ENCODE measurements at regions not wholly inside any gene's neighbourhood (a gene's known extent, or its start where the extent isn't known, plus 50 kb on each side); places are given as distances from the start of the nearest gene placed in this dataset.

DNA sequence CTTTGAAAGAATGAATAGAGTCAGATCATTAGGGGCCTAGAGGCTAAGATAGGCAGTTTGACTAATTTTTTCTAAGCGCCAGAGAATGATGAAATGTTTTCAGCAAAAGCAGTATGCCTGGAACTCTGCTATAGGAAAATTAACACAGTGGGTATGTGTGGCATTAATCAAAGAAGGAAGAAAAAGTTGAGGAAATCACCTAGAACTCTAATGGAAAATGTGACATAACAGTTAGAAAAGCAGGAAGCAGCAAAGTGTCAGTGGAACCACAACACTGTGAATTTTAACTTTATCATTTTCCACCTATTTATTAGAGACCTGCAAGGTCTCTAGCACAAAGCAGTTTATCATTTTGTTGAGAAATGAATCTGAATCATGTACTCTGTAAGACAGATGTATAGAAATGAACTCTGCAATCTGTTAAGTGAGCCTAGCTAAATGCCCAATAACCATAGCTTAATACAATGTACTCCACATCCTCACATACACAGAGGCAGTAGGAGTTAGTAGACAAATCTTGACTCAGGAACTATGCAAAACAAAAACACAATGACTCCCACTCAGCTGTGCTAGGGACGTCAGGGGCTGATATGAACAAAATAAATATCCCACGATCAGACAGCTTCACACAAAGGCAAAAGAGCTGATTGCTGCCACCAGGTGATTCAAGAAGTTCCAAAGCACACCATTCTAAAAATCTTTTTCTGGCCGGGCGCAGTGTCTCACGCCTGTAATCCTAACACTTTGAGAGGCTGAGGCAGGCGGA is 500.7 kb upstream of the NFIA start:
- Histone ChIP-seq H3K9me3 (peaks cover 6% of the 10 kb centered on the region in 2 donors), H3K4me3 (no peak overlapping the region), H3K27me3 (no peaks in the 10 kb centered on the region), H3K4me1 (no peaks in the 10 kb centered on the region), H3K36me3 (no peaks in the 10 kb centered on the region), H3K27ac (no peak overlapping the region)
- TF ChIP-seq POLR2A (IDR thresholded peaks at IDR 0.05) (no peak), POLR2AphosphoS5 (IDR thresholded peaks at IDR 0.05) (no peak), CTCF (IDR thresholded peaks at IDR 0.05) (no peak)
- no peak for DNase-seq (ENCODE audit: low spot score in 2 of 2)
- intact Hi-C loops (cut with DNase I; ENCODE audit: low total_unique reads) = no loop called here

DNA sequence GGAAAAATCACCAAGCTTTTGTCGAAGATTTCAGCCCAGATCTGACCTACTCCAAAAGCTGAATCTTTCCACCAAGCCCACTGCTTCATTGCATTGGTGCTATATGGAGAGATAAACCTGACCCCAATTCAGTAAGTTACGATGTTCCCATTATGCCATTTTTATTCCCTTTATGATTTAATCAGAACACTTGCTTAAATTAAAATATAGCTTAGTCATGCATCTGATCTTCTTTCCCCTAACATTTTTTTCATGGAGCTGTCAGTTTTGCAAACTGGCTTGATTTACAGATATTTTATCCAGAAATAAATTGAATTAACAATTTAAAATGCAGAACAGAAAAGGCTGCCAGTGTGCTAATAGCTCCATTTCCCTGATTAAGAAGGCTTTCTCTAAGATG is 503.5 kb upstream of the C1orf87 start:
- intact Hi-C loops (cut with DNase I; ENCODE audit: low total_unique reads) = no loop called here
- no peaks in the 10 kb centered on the region for H3K9me3 ChIP-seq
- no peak for DNase-seq (ENCODE audit: low spot score in 2 of 2)

GRCh38 chr1:60575326-60575977 is 501.9 kb upstream of the C1orf87 start:
- no peak overlapping the region for H3K27ac ChIP-seq
- no peaks in the 10 kb centered on the region for H3K36me3 ChIP-seq
- H3K4me1 ChIP-seq = no peaks in the 10 kb centered on the region
- no peaks in the 10 kb centered on the region for H3K27me3 ChIP-seq
- H3K4me3 ChIP-seq = no peak overlapping the region
- H3K9me3 ChIP-seq = no peaks in the 10 kb centered on the region
- no peak for DNase-seq (ENCODE audit: low spot score in 2 of 2)
- intact Hi-C loops (cut with DNase I; ENCODE audit: low total_unique reads) = no loop called here
- TF ChIP-seq POLR2AphosphoS5 (IDR thresholded peaks at IDR 0.05) = no peak
- TF ChIP-seq CTCF (IDR thresholded peaks at IDR 0.05) = no peak

More for the DNA sequence above, 503.5 kb upstream of the C1orf87 start:
- TF ChIP-seq POLR2AphosphoS5 (IDR thresholded peaks at IDR 0.05) (no peak), CTCF (IDR thresholded peaks at IDR 0.05) (no peak), POLR2A (IDR thresholded peaks at IDR 0.05) (no peak)
- no peak overlapping the region for H3K27ac ChIP-seq
- no peak overlapping the region for H3K4me3 ChIP-seq
- no peaks in the 10 kb centered on the region for H3K4me1 ChIP-seq
- H3K36me3 ChIP-seq = no peaks in the 10 kb centered on the region
- no peaks in the 10 kb centered on the region for H3K27me3 ChIP-seq

GRCh38 chr1:60573726-60574409 is 500.3 kb upstream of the C1orf87 start:
- H3K4me3 ChIP-seq = no peak overlapping the region
- no peak for DNase-seq (ENCODE audit: low spot score in 2 of 2)
- no peaks in the 10 kb centered on the region for H3K4me1 ChIP-seq
- H3K36me3 ChIP-seq = no peaks in the 10 kb centered on the region
- no peak for TF ChIP-seq POLR2AphosphoS5 (IDR thresholded peaks at IDR 0.05)
- TF ChIP-seq POLR2A (IDR thresholded peaks at IDR 0.05) = no peak
- TF ChIP-seq CTCF (IDR thresholded peaks at IDR 0.05) = no peak
- H3K27me3 ChIP-seq = no peaks in the 10 kb centered on the region
- intact Hi-C loops (cut with DNase I; ENCODE audit: low total_unique reads) = no loop called here
- peak overlapping the region in 1 of 2 donors; percentile 62 for H3K27ac ChIP-seq
- no peaks in the 10 kb centered on the region for H3K9me3 ChIP-seq

DNA sequence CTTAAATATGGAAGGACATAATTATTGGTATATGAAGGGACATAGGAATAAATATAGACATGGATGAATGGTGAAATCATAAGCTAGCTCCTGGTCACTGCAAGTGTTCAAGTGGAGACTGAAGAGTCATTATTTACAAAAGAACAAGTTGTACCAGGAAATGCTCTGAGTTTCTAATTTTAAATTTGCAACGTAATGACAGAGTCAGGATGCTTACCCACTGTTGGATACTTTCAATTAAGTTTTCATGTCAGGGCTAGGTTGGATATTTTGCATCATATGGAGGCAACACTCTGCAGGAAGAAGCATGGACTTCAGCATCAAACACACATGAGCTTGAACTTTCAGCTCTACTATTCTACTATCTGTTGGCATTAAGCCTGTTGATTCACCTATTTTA is 499.6 kb upstream of the C1orf87 start:
- H3K27me3 ChIP-seq = no peaks in the 10 kb centered on the region
- no peaks in the 10 kb centered on the region for H3K36me3 ChIP-seq
- no peak for DNase-seq (ENCODE audit: low spot score in 2 of 2)
- no peak overlapping the region for H3K4me3 ChIP-seq
- intact Hi-C loops (cut with DNase I; ENCODE audit: low total_unique reads) = no loop called here
- peak in 1 of 3 donors; percentile 17 for TF ChIP-seq POLR2AphosphoS5 (IDR thresholded peaks at IDR 0.05)
- TF ChIP-seq CTCF (IDR thresholded peaks at IDR 0.05) = no peak
- no peak for TF ChIP-seq POLR2A (IDR thresholded peaks at IDR 0.05)
- no peaks in the 10 kb centered on the region for H3K9me3 ChIP-seq
- H3K4me1 ChIP-seq = no peaks in the 10 kb centered on the region
- H3K27ac ChIP-seq = peak overlapping the region; percentile 39 to 62

Data from breast epithelium (tissue), 4 donors.